DND-41 (cell line): ENCODE measurements at regions not wholly inside any gene's neighbourhood (a gene's known extent, or its start where the extent isn't known, plus 50 kb on each side); places are given as distances from the start of the nearest gene placed in this dataset.
"Not testable (repeated sequence)": the region's sequence is repeated elsewhere in the genome, so short reads cannot be mapped to it uniquely, and the experiment has no call there.

Experiments used
- ATAC-seq: fragments of 200-7000 bp; cut with Tn5 transposase; 3 replicates; pipeline ENCODE4 v1.9.1; 2021; ENCODE audit warnings: low read depth; ENCODE audit not compliant: insufficient read depth
- DNase-seq: peaks from one replicate; pipeline ENCODE4 v3.0.0-alpha.2; 2020
- H2AFZ ChIP-seq: 2 replicates; pipeline ENCODE4 v1.6.0; 2012; ENCODE audit warnings: low read depth, low read length
- H3K27ac ChIP-seq: 2 replicates; pipeline ENCODE4 v1.5.1; 2012; ENCODE audit warnings: low read length, inconsistent platforms
- H3K27me3 ChIP-seq: fragments of 200-600 bp; sonication (generic); 2 replicates; pipeline ENCODE4 v1.6.0; 2012; ENCODE audit warnings: low read length, mild to moderate bottlenecking, inconsistent platforms; ENCODE audit not compliant: insufficient read depth, poor library complexity
- H3K36me3 ChIP-seq: 2 replicates; pipeline ENCODE4 v1.5.1; 2012; ENCODE audit warnings: low read length, inconsistent platforms; ENCODE audit not compliant: insufficient read depth
- H3K4me1 ChIP-seq: 2 replicates; pipeline ENCODE4 v1.5.1; 2012; ENCODE audit warnings: mild to moderate bottlenecking, low read length; ENCODE audit not compliant: insufficient read depth
- H3K4me2 ChIP-seq: 2 replicates; pipeline ENCODE4 v1.6.0; 2012; ENCODE audit warnings: mild to moderate bottlenecking, moderate library complexity, low read length, inconsistent platforms; ENCODE audit not compliant: insufficient read depth
- H3K4me3 ChIP-seq, 2 experiments: fragments of 200-600 bp in 1 of 2; shearing (Covaris generic) in 1 of 2; 2 replicates each; pipeline ENCODE4 v1.5.1; 2012 to 2016; ENCODE audit warnings: inconsistent platforms in 2 of 2, low read length in 2 of 2, mild to moderate bottlenecking in 2 of 2, low read depth in 1 of 2, moderate library complexity in 1 of 2
- H3K79me2 ChIP-seq: 2 replicates; pipeline ENCODE4 v1.6.0; 2012; ENCODE audit warnings: low read length, inconsistent platforms; ENCODE audit not compliant: insufficient read depth
- H3K9ac ChIP-seq: 2 replicates; pipeline ENCODE4 v1.6.0; 2012; ENCODE audit warnings: low read depth, mild to moderate bottlenecking, inconsistent platforms, low read length, moderate library complexity
- H3K9me3 ChIP-seq: 2 replicates; pipeline ENCODE4 v1.5.1; 2012; ENCODE audit warnings: low read length, moderate library complexity, mild to moderate bottlenecking, inconsistent platforms; ENCODE audit not compliant: insufficient read depth, severe bottlenecking
- H4K20me1 ChIP-seq: 2 replicates; pipeline ENCODE4 v1.6.0; 2012; ENCODE audit warnings: low read length; ENCODE audit not compliant: insufficient read depth

- H3K4me1 ChIP-seq, H3K36me3 ChIP-seq, H3K79me2 ChIP-seq, H3K4me3 ChIP-seq, H3K9me3 ChIP-seq, H4K20me1 ChIP-seq, H3K9ac ChIP-seq, DNase-seq, H3K27me3 ChIP-seq, ATAC-seq, H2AFZ ChIP-seq, H3K4me2 ChIP-seq, H3K27ac ChIP-seq: not testable (repeated sequence)
Observed at GRCh38 chr13:18697851-18698250, 483.8 kb downstream of the TUBA3C start.

- H3K4me1 ChIP-seq, ATAC-seq, H3K4me3 ChIP-seq: not testable (repeated sequence)
Observed at GRCh38 chr13:18697221-18697620, 484.4 kb downstream of the TUBA3C start.

GRCh38 chr13:18677403-18677802, 504.2 kb downstream of the TUBA3C start:
- DNase-seq, result not testable (repeated sequence)

More at GRCh38 chr13:18697221-18697620, 484.4 kb downstream of the TUBA3C start:
- not testable (repeated sequence) for H3K9ac ChIP-seq, H3K4me2 ChIP-seq, H4K20me1 ChIP-seq, H3K9me3 ChIP-seq, H2AFZ ChIP-seq, H3K36me3 ChIP-seq, DNase-seq, H3K79me2 ChIP-seq, H3K27ac ChIP-seq, H3K27me3 ChIP-seq

GRCh38 chr13:18675268-18675667, 506.4 kb downstream of the TUBA3C start:
- not testable (repeated sequence) for H3K9me3 ChIP-seq, H3K79me2 ChIP-seq, DNase-seq, H3K27me3 ChIP-seq, H3K36me3 ChIP-seq, H2AFZ ChIP-seq, H3K27ac ChIP-seq, H3K9ac ChIP-seq, ATAC-seq, H3K4me2 ChIP-seq, H4K20me1 ChIP-seq, H3K4me1 ChIP-seq, H3K4me3 ChIP-seq

More at GRCh38 chr13:18677403-18677802, 504.2 kb downstream of the TUBA3C start:
- not testable (repeated sequence) for H3K27me3 ChIP-seq, H3K9me3 ChIP-seq, H3K79me2 ChIP-seq, H4K20me1 ChIP-seq, H3K9ac ChIP-seq, H2AFZ ChIP-seq, H3K4me2 ChIP-seq, H3K27ac ChIP-seq, H3K36me3 ChIP-seq, H3K4me3 ChIP-seq, ATAC-seq, H3K4me1 ChIP-seq

GRCh38 chr13:18673794-18674193, 507.8 kb downstream of the TUBA3C start:
- H3K36me3 ChIP-seq, H3K4me1 ChIP-seq, H3K27me3 ChIP-seq, ATAC-seq, H2AFZ ChIP-seq, H3K9me3 ChIP-seq, H3K9ac ChIP-seq, H3K27ac ChIP-seq, H3K79me2 ChIP-seq, H3K4me3 ChIP-seq, H4K20me1 ChIP-seq, DNase-seq, H3K4me2 ChIP-seq: not testable (repeated sequence)

GRCh38 chr13:18666585-18666984, 515.0 kb downstream of the TUBA3C start:
- ATAC-seq, H3K4me3 ChIP-seq, H2AFZ ChIP-seq, H3K36me3 ChIP-seq, H4K20me1 ChIP-seq, H3K4me2 ChIP-seq, H3K27me3 ChIP-seq, DNase-seq, H3K27ac ChIP-seq, H3K9ac ChIP-seq, H3K9me3 ChIP-seq, H3K4me1 ChIP-seq, H3K79me2 ChIP-seq: not testable (repeated sequence)

GRCh38 chr13:18665716-18666115, 515.9 kb downstream of the TUBA3C start:
- H3K27me3 ChIP-seq, H3K36me3 ChIP-seq, DNase-seq, H3K79me2 ChIP-seq, H3K4me3 ChIP-seq, H3K9ac ChIP-seq, H3K9me3 ChIP-seq, ATAC-seq, H3K4me2 ChIP-seq, H2AFZ ChIP-seq, H4K20me1 ChIP-seq, H3K27ac ChIP-seq, H3K4me1 ChIP-seq: not testable (repeated sequence)

- not testable (repeated sequence) for H3K27me3 ChIP-seq, H3K27ac ChIP-seq, H4K20me1 ChIP-seq, H3K4me2 ChIP-seq, H3K4me1 ChIP-seq, ATAC-seq, H3K36me3 ChIP-seq, H3K4me3 ChIP-seq, H3K79me2 ChIP-seq, H3K9ac ChIP-seq, H2AFZ ChIP-seq, H3K9me3 ChIP-seq, DNase-seq
Observed at GRCh38 chr13:18665124-18665523, 516.5 kb downstream of the TUBA3C start.
